NCI-H1436 (cell line): ENCODE measurements at regions not wholly inside any gene's neighbourhood (a gene's known extent, or its start where the extent isn't known, plus 50 kb on each side); places are given as distances from the start of the nearest gene placed in this dataset.

Experiments
- DNase-seq: peaks from one replicate; lab custom pipeline; 2025; lab: John Stamatoyannopoulos, UW

- DNase-seq, result no peak
These were observed 91.5 kb upstream of the TUT7 start for GRCh38 chr9:86445671-86446070.

- DNase-seq, result no peak
These were observed 89.8 kb upstream of the TUT7 start for GRCh38 chr9:86443992-86444391.

- DNase-seq, result peak; percentile 3
These were observed 80.0 kb upstream of the TUT7 start for GRCh38 chr9:86434039-86434726.

- DNase-seq, result no peak
These were observed 70.2 kb upstream of the TUT7 start for GRCh38 chr9:86424251-86424891.

- DNase-seq, result no peak
These were observed 60.0 kb upstream of the TUT7 start for GRCh38 chr9:86413971-86414880.

GRCh38 chr9:86410281-86410680, 56.1 kb upstream of the TUT7 start:
- DNase-seq, result no peak

- no peak for DNase-seq
These were observed 53.9 kb upstream of the TUT7 start for GRCh38 chr9:86408121-86408520.

GRCh38 chr9:86407022-86407421, 52.8 kb upstream of the TUT7 start:
- no peak for DNase-seq

GRCh38 chr9:86406366-86406765, 52.2 kb upstream of the TUT7 start:
- DNase-seq, result no peak

GRCh38 chr9:86405926-86406325, 51.7 kb upstream of the TUT7 start:
- no peak for DNase-seq

- DNase-seq, result no peak
These were observed 50.9 kb upstream of the TUT7 start for GRCh38 chr9:86405086-86405491.
